Neural cell (in vitro differentiated cells): ENCODE measurements at regions not wholly inside any gene's neighbourhood (a gene's known extent, or its start where the extent isn't known, plus 50 kb on each side); places are given as distances from the start of the nearest gene placed in this dataset.

Source experiments
- H2AFZ ChIP-seq: fragments of 200-600, 300-800 bp; sonication (generic), shearing (Covaris generic); 2 replicates; pipeline ENCODE4 v1.6.0; 2014; ENCODE audit warnings: low read depth, mild to moderate bottlenecking, antibody characterized with exemption, low read length, moderate library complexity
- H3F3A ChIP-seq: fragments of 200-600 bp; shearing (Covaris generic); 2 replicates; pipeline ENCODE4 v1.6.1; 2016; ENCODE audit warnings: mild to moderate bottlenecking, moderate library complexity, mixed read lengths, antibody characterized with exemption, low read length; ENCODE audit not compliant: insufficient read depth, poor library complexity, severe bottlenecking
- H3K27ac ChIP-seq: fragments of 200-600, 300-800 bp; sonication (generic), shearing (Covaris generic); 2 replicates; pipeline ENCODE4 v1.5.1; 2014; ENCODE audit warnings: mild to moderate bottlenecking, low read length, moderate library complexity
- H3K27me3 ChIP-seq: fragments of 300-800, 200-600 bp; sonication (generic), shearing (Covaris generic); 2 replicates; pipeline ENCODE4 v1.6.0; 2014; ENCODE audit warnings: mild to moderate bottlenecking, low read depth, low read length, moderate library complexity; ENCODE audit not compliant: insufficient read depth
- H3K36me3 ChIP-seq: fragments of 300-800, 200-600 bp; sonication (generic), shearing (Covaris generic); 2 replicates; pipeline ENCODE4 v1.5.1; 2014; ENCODE audit warnings: mild to moderate bottlenecking, antibody characterized with exemption, low read length, moderate library complexity; ENCODE audit not compliant: insufficient read depth
- H3K4me2 ChIP-seq: fragments of 300-800, 200-600 bp; sonication (generic), shearing (Covaris generic); 2 replicates; pipeline ENCODE4 v1.6.0; 2014; ENCODE audit warnings: mild to moderate bottlenecking, low read length
- H3K4me3 ChIP-seq: fragments of 300-800, 200-600 bp; sonication (generic), shearing (Covaris generic); 2 replicates; pipeline ENCODE4 v1.5.1; 2014; ENCODE audit warnings: mild to moderate bottlenecking, low read length, moderate library complexity
- H3K79me2 ChIP-seq: fragments of 200-600 bp; shearing (Covaris generic); replicated peaks from 2 replicates; pipeline ENCODE4 v1.6.0; 2014; ENCODE audit warnings: mild to moderate bottlenecking, low read length, moderate library complexity; ENCODE audit not compliant: insufficient read depth
- H3K9ac ChIP-seq: fragments of 300-800, 200-600 bp; sonication (generic), shearing (Covaris generic); 2 replicates; pipeline ENCODE4 v1.6.1; 2016; ENCODE audit warnings: mild to moderate bottlenecking, low read length, mixed read lengths
- H3K9me2 ChIP-seq: fragments of 200-600 bp; shearing (Covaris generic); 2 replicates; pipeline ENCODE4 v1.6.1; 2016; ENCODE audit warnings: mild to moderate bottlenecking, low read length, mixed read lengths; ENCODE audit not compliant: insufficient read depth
- H3K9me3 ChIP-seq: fragments of 200-600, 300-800 bp; sonication (generic), shearing (Covaris generic); 2 replicates; pipeline ENCODE4 v1.6.1; 2016; ENCODE audit warnings: mild to moderate bottlenecking, mixed run types, low read length, moderate library complexity, mixed read lengths
- H4K20me1 ChIP-seq: fragments of 200-600 bp; shearing (Covaris generic); 2 replicates; pipeline ENCODE4 v1.6.1; 2016; ENCODE audit warnings: mild to moderate bottlenecking, mixed run types; ENCODE audit not compliant: insufficient read depth
- EP300 ChIP-seq: fragments of 450-650 bp; conservative IDR thresholded peaks from 2 replicates; pipeline ENCODE4 v1.6.1; 2014; ENCODE audit warnings: antibody characterized with exemption, mild to moderate bottlenecking, moderate library complexity; ENCODE audit not compliant: poor library complexity, severe bottlenecking
- EZH2 ChIP-seq: fragments of 200-600, 300-800 bp; shearing (Covaris generic), sonication (generic); IDR thresholded peaks from 2 replicates; pipeline ENCODE4 v1.6.1; 2014; ENCODE audit warnings: antibody characterized with exemption, low read length, borderline replicate concordance, mild to moderate bottlenecking; ENCODE audit not compliant: insufficient read depth, poor library complexity, severe bottlenecking
- MXI1 ChIP-seq: fragments of 450-650 bp; conservative IDR thresholded peaks from 2 replicates; pipeline ENCODE4 v1.6.1; 2014; ENCODE audit warnings: antibody characterized with exemption, mild to moderate bottlenecking; ENCODE audit not compliant: poor library complexity, severe bottlenecking
- POLR2AphosphoS5 ChIP-seq: IDR thresholded peaks from 2 replicates; pipeline ENCODE4 v1.6.1; 2012
- RAD21 ChIP-seq: fragments of 450-650 bp; conservative IDR thresholded peaks from 2 replicates; pipeline ENCODE4 v1.6.1; 2014; ENCODE audit warnings: antibody characterized with exemption, mild to moderate bottlenecking, moderate library complexity
- REST ChIP-seq: IDR thresholded peaks from 2 replicates; pipeline ENCODE4 v1.6.1; 2012; ENCODE audit warnings: borderline replicate concordance
- SMC3 ChIP-seq: fragments of 450-650 bp; conservative IDR thresholded peaks from 2 replicates; pipeline ENCODE4 v1.6.1; 2014; ENCODE audit warnings: antibody characterized with exemption, mild to moderate bottlenecking, moderate library complexity; ENCODE audit not compliant: poor library complexity
- TAF1 ChIP-seq: IDR thresholded peaks from 2 replicates; pipeline ENCODE4 v1.6.1; 2012; ENCODE audit warnings: low read depth
- TF ChIP-seq, protein P1 (sequence below): fragments of 450-650 bp; IDR thresholded peaks from 2 replicates; pipeline ENCODE4 v1.5.1; 2014; ENCODE audit warnings: antibody characterized with exemption, mild to moderate bottlenecking, moderate library complexity; ENCODE audit not compliant: poor library complexity, severe bottlenecking

GRCh38 chr4:27098034-27098433 lies 237.4 kb downstream of the STIM2 start:
- Histone ChIP-seq H3K9ac (no peak overlapping the region), H2AFZ (no peak overlapping the region), H3K27me3 (no peaks in the 10 kb centered on the region), H3K9me2 (no peaks in the 10 kb centered on the region), H3K4me3 (no peak overlapping the region), H3K79me2 (no peaks in the 10 kb centered on the region), H3K27ac (no peak overlapping the region), H3K9me3 (no peaks in the 10 kb centered on the region), H3K4me2 (no peak overlapping the region), H4K20me1 (no peaks in the 10 kb centered on the region), H3K36me3 (no peaks in the 10 kb centered on the region), H3F3A (no peaks in the 10 kb centered on the region)
- no peak for TF ChIP-seq EP300
- TF ChIP-seq POLR2AphosphoS5, result no peak
- TF ChIP-seq MXI1, result no peak
- TF ChIP-seq TAF1, result no peak
- TF ChIP-seq, protein P1, sequence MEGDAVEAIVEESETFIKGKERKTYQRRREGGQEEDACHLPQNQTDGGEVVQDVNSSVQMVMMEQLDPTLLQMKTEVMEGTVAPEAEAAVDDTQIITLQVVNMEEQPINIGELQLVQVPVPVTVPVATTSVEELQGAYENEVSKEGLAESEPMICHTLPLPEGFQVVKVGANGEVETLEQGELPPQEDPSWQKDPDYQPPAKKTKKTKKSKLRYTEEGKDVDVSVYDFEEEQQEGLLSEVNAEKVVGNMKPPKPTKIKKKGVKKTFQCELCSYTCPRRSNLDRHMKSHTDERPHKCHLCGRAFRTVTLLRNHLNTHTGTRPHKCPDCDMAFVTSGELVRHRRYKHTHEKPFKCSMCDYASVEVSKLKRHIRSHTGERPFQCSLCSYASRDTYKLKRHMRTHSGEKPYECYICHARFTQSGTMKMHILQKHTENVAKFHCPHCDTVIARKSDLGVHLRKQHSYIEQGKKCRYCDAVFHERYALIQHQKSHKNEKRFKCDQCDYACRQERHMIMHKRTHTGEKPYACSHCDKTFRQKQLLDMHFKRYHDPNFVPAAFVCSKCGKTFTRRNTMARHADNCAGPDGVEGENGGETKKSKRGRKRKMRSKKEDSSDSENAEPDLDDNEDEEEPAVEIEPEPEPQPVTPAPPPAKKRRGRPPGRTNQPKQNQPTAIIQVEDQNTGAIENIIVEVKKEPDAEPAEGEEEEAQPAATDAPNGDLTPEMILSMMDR, result no peak
- no peak for TF ChIP-seq RAD21
- no peak for TF ChIP-seq EZH2
- TF ChIP-seq SMC3, result no peak
- no peak for TF ChIP-seq REST

DNA sequence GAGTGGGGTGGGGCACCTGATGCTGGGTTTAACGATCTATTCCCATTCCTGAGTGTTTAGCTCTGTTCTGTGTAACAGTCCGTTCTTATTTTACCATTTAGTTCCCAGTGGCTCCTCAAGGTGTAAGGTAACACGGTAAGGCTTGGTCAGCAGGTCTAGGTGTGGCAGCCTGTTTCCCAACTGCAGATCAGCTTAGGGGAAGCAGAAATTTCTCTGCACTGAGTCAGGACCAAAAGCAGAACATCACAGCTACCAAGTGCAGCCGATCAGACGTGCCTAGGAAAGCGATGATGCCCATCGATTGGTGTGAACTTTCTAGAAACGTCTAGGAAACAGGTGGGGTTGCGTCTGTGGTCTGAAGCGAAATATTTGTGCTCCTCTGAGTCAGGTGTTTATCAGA lies 240.1 kb downstream of the STIM2 start:
- Histone ChIP-seq H3F3A (no peaks in the 10 kb centered on the region), H3K27ac (no peak overlapping the region), H3K4me2 (no peak overlapping the region), H3K9me3 (no peaks in the 10 kb centered on the region), H2AFZ (no peak overlapping the region), H3K4me3 (no peak overlapping the region), H3K27me3 (no peaks in the 10 kb centered on the region), H3K79me2 (no peaks in the 10 kb centered on the region), H3K9ac (no peak overlapping the region), H3K36me3 (no peaks in the 10 kb centered on the region), H4K20me1 (no peaks in the 10 kb centered on the region), H3K9me2 (no peaks in the 10 kb centered on the region)
- no peak for TF ChIP-seq TAF1

DNA sequence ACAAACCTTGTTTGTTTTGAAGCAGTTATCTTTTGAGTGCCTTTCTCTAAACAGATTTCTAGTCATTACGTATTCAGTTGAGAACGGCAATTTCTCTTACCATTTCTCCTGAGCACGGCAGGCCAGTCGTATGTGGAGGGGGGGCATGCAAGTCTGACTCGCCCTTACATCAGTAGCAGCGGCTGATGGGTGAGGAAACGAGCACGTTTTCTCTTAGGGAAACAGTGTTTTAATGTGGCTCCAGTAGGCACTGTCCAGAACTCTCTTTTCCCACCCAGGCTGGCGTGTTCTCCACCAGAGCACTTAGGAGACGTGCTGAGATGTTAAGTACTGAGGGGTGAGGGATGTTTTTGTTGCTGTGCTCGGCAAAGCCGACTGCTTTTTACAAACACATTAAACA lies 240.5 kb downstream of the STIM2 start:
- no peak overlapping the region for H3K27ac ChIP-seq
- H3K27me3 ChIP-seq, result no peaks in the 10 kb centered on the region
- no peaks in the 10 kb centered on the region for H3K36me3 ChIP-seq
- TF ChIP-seq EZH2, result no peak
- no peak for TF ChIP-seq EP300
- TF ChIP-seq, protein P1, result no peak
- no peak for TF ChIP-seq RAD21
- TF ChIP-seq MXI1, result no peak
- no peak for TF ChIP-seq TAF1
- no peak for TF ChIP-seq SMC3
- no peaks in the 10 kb centered on the region for H3F3A ChIP-seq
- H3K9me2 ChIP-seq, result no peaks in the 10 kb centered on the region
- H3K9ac ChIP-seq, result no peak overlapping the region
- no peak overlapping the region for H2AFZ ChIP-seq
- H3K9me3 ChIP-seq, result no peaks in the 10 kb centered on the region
- no peak overlapping the region for H3K4me2 ChIP-seq
- H3K4me3 ChIP-seq, result no peak overlapping the region
- H3K79me2 ChIP-seq, result no peaks in the 10 kb centered on the region
- H4K20me1 ChIP-seq, result no peaks in the 10 kb centered on the region
